Liver (tissue), 3 donors: ENCODE measurements at regions not wholly inside any gene's neighbourhood (a gene's known extent, or its start where the extent isn't known, plus 50 kb on each side); places are given as distances from the start of the nearest gene placed in this dataset.

ENCODE experiments used
- CTCF ChIP-seq: fragments of 150-350 bp; IDR thresholded peaks from 2 replicates; pipeline ENCODE4 v1.5.1; 2017; ENCODE audit warnings: improper control_type of control experiment, low read depth, low read length; ENCODE audit not compliant: missing input control
- EGR1 ChIP-seq, 2 donors: IDR thresholded peaks; 2 replicates each; pipeline ENCODE4 v1.6.1; 2016 to 2018; ENCODE audit warnings: antibody characterized with exemption in 2 of 2, low read depth in 2 of 2
- GABPA ChIP-seq, 2 donors: IDR thresholded peaks in 1 of 2; conservative IDR thresholded peaks in 1 of 2; 2 replicates each; pipeline ENCODE4 v1.6.1; 2016; ENCODE audit warnings: antibody characterized with exemption in 2 of 2, mild to moderate bottlenecking in 1 of 2, moderate library complexity in 1 of 2
- HNF4A ChIP-seq, 2 donors: conservative IDR thresholded peaks; 2 replicates each; pipeline ENCODE4 v1.6.1; 2016; ENCODE audit warnings: antibody characterized with exemption in 2 of 2, mild to moderate bottlenecking in 2 of 2
- JUND ChIP-seq, 2 donors: IDR thresholded peaks; 2 replicates each; pipeline ENCODE4 v1.6.1; 2016; ENCODE audit warnings: antibody characterized with exemption in 2 of 2
- NR2F2 ChIP-seq: IDR thresholded peaks from 2 replicates; pipeline ENCODE4 v1.6.1; 2016; ENCODE audit warnings: antibody characterized with exemption
- RXRA ChIP-seq, 2 donors: IDR thresholded peaks; 2 replicates each; pipeline ENCODE4 v1.6.1; 2017 to 2018; ENCODE audit warnings: antibody characterized with exemption in 2 of 2, mild to moderate bottlenecking in 1 of 2
- TAF1 ChIP-seq: conservative IDR thresholded peaks from 2 replicates; pipeline ENCODE4 v1.6.1; 2016; ENCODE audit warnings: antibody characterized with exemption, mild to moderate bottlenecking
- YY1 ChIP-seq: IDR thresholded peaks from 2 replicates; pipeline ENCODE4 v1.6.1; 2016; ENCODE audit warnings: antibody characterized with exemption, mild to moderate bottlenecking
- ZBTB33 ChIP-seq: IDR thresholded peaks from 2 replicates; pipeline ENCODE4 v1.6.1; 2016; ENCODE audit warnings: antibody characterized with exemption
- TF ChIP-seq, protein P1 (sequence below): IDR thresholded peaks from 2 replicates; pipeline ENCODE4 v1.6.1; 2016; ENCODE audit warnings: antibody characterized with exemption, mild to moderate bottlenecking
- TF ChIP-seq, protein P2 (sequence below): IDR thresholded peaks from 2 replicates; pipeline ENCODE4 v1.6.1; 2016; ENCODE audit warnings: antibody characterized with exemption
- TF ChIP-seq, protein P3 (sequence below): IDR thresholded peaks from 2 replicates; pipeline ENCODE4 v1.6.1; 2016; ENCODE audit warnings: antibody characterized with exemption
- donor health status: healthy.
- donor health status: healthy.

DNA sequence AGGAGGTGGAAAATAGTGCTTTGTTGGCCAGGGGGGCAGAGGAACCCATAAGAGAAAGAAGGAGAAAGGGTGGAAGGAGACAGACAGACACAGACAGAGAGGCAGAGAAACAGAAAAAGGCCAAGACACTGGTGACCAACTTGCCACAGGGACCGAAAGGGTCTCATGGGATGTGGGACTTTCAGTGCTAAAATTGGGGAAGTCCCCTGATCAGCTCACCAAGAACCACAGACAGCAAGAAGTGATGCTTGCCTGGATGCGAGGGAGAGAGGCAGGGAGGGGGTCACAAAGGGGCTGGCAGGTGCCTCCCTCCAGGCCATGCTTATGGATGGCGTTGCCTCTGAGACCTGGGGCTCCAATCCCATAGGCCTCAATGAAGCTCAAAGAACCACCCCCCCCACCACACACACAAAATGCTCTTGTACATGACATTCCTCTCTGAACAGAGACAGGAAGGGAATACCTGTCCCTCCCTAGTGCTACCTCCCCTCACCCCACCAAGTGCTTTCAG, 413.4 kb downstream of the MN1 start:
- TF ChIP-seq, protein P1, sequence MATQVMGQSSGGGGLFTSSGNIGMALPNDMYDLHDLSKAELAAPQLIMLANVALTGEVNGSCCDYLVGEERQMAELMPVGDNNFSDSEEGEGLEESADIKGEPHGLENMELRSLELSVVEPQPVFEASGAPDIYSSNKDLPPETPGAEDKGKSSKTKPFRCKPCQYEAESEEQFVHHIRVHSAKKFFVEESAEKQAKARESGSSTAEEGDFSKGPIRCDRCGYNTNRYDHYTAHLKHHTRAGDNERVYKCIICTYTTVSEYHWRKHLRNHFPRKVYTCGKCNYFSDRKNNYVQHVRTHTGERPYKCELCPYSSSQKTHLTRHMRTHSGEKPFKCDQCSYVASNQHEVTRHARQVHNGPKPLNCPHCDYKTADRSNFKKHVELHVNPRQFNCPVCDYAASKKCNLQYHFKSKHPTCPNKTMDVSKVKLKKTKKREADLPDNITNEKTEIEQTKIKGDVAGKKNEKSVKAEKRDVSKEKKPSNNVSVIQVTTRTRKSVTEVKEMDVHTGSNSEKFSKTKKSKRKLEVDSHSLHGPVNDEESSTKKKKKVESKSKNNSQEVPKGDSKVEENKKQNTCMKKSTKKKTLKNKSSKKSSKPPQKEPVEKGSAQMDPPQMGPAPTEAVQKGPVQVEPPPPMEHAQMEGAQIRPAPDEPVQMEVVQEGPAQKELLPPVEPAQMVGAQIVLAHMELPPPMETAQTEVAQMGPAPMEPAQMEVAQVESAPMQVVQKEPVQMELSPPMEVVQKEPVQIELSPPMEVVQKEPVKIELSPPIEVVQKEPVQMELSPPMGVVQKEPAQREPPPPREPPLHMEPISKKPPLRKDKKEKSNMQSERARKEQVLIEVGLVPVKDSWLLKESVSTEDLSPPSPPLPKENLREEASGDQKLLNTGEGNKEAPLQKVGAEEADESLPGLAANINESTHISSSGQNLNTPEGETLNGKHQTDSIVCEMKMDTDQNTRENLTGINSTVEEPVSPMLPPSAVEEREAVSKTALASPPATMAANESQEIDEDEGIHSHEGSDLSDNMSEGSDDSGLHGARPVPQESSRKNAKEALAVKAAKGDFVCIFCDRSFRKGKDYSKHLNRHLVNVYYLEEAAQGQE: no peak
- no peak for TF ChIP-seq RXRA (IDR thresholded peaks at IDR 0.05)
- no peak for TF ChIP-seq CTCF
- TF ChIP-seq GABPA (IDR thresholded peaks at IDR 0.05 in 1 of 2, conservative IDR thresholded peaks at IDR 0.05 in 1 of 2): no peak
- TF ChIP-seq YY1: no peak
- TF ChIP-seq, protein P2, sequence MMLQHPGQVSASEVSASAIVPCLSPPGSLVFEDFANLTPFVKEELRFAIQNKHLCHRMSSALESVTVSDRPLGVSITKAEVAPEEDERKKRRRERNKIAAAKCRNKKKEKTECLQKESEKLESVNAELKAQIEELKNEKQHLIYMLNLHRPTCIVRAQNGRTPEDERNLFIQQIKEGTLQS: no peak
- TF ChIP-seq, protein P3, sequence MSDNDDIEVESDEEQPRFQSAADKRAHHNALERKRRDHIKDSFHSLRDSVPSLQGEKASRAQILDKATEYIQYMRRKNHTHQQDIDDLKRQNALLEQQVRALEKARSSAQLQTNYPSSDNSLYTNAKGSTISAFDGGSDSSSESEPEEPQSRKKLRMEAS: no peak
- TF ChIP-seq EGR1 (IDR thresholded peaks at IDR 0.05; ENCODE audit: low read depth in 2 of 2): no peak
- no peak for TF ChIP-seq TAF1
- TF ChIP-seq JUND (IDR thresholded peaks at IDR 0.05): no peak
- TF ChIP-seq ZBTB33: no peak
- no peak for TF ChIP-seq HNF4A (conservative IDR thresholded peaks at IDR 0.05)
- TF ChIP-seq NR2F2: no peak
